Activated B cell treated with CpG ODN at 0.5 μM for 24 hours (primary cell): ENCODE measurements at regions not wholly inside any gene's neighbourhood (a gene's known extent, or its start where the extent isn't known, plus 50 kb on each side); places are given as distances from the start of the nearest gene placed in this dataset.
"Not testable (repeated sequence)": the region's sequence is repeated elsewhere in the genome, so short reads cannot be mapped to it uniquely, and the experiment has no call there.

Source experiments
- ATAC-seq: fragments of 200-7000 bp; cut with Tn5 transposase; one replicate; pipeline ENCODE4 v1.10.0; 2021; ENCODE audit warnings: low read depth, mild to moderate bottlenecking, moderate library complexity
- CTCF ChIA-PET: fragments of 350-600 bp; sonication (Branson Sonifier 250); formaldehyde crosslinking; loops from one replicate; lab custom pipeline; 2021; ENCODE audit warnings: antibody characterized with exemption; lab: Charles Lee
- POLR2A ChIA-PET: fragments of 350-600 bp; sonication (Branson Sonifier 250); formaldehyde crosslinking; loops from one replicate; lab custom pipeline; 2021; ENCODE audit warnings: antibody characterized with exemption; lab: Charles Lee
- DNase-seq: peaks from one replicate; pipeline ENCODE4 v3.0.0; 2022
- H3K27ac Mint-ChIP-seq: one replicate; pipeline ENCODE4 v1.8.0; 2020; ENCODE audit warnings: mixed read lengths
- H3K27me3 Mint-ChIP-seq: one replicate; pipeline ENCODE4 v1.8.0; 2021; ENCODE audit warnings: mixed read lengths
- H3K36me3 Mint-ChIP-seq: one replicate; pipeline ENCODE4 v1.8.0; 2021; ENCODE audit warnings: low read depth, mixed read lengths
- H3K4me1 Mint-ChIP-seq: one replicate; pipeline ENCODE4 v1.8.0; 2021; ENCODE audit warnings: mixed read lengths
- H3K4me3 Mint-ChIP-seq: one replicate; pipeline ENCODE4 v1.8.0; 2020; ENCODE audit warnings: mild to moderate bottlenecking, mixed read lengths
- H3K9me3 Mint-ChIP-seq: one replicate; pipeline ENCODE4 v1.8.0; 2020; ENCODE audit warnings: mixed read lengths
- intact Hi-C: fragments of 100-400 bp; cut with micrococcal nuclease; formaldehyde crosslinking; loops from one replicate; pipeline ENCODE4 v1.15.1; 2024
- TF ChIP-seq, protein P1 (sequence below): fragments of 200-600 bp; IDR thresholded peaks from one replicate; pipeline ENCODE4 v1.8.0; 2022; ENCODE audit warnings: antibody characterized with exemption, mild to moderate bottlenecking

- no peaks in the 10 kb centered on the region for H3K36me3 Mint-ChIP-seq
- ChIA-PET CTCF (no interaction called here), POLR2A (no interaction called here)
- DNase-seq (no peak), ATAC-seq (no peak)
- no peak overlapping the region for H3K4me3 Mint-ChIP-seq
- no peaks in the 10 kb centered on the region for H3K4me1 Mint-ChIP-seq
- TF ChIP-seq, protein P1, sequence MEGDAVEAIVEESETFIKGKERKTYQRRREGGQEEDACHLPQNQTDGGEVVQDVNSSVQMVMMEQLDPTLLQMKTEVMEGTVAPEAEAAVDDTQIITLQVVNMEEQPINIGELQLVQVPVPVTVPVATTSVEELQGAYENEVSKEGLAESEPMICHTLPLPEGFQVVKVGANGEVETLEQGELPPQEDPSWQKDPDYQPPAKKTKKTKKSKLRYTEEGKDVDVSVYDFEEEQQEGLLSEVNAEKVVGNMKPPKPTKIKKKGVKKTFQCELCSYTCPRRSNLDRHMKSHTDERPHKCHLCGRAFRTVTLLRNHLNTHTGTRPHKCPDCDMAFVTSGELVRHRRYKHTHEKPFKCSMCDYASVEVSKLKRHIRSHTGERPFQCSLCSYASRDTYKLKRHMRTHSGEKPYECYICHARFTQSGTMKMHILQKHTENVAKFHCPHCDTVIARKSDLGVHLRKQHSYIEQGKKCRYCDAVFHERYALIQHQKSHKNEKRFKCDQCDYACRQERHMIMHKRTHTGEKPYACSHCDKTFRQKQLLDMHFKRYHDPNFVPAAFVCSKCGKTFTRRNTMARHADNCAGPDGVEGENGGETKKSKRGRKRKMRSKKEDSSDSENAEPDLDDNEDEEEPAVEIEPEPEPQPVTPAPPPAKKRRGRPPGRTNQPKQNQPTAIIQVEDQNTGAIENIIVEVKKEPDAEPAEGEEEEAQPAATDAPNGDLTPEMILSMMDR: no peak
- intact Hi-C loops: no loop called here
- H3K27ac Mint-ChIP-seq: no peak overlapping the region
- peaks cover 10% of the 10 kb centered on the region for H3K27me3 Mint-ChIP-seq
- no peaks in the 10 kb centered on the region for H3K9me3 Mint-ChIP-seq
These were observed 302.3 kb upstream of the PLD5 start for GRCh38 chr1:242826701-242827336.

- H3K27me3 Mint-ChIP-seq: peaks cover 9% of the 10 kb centered on the region
- H3K9me3 Mint-ChIP-seq: no peaks in the 10 kb centered on the region
- H3K27ac Mint-ChIP-seq: no peak overlapping the region
- ATAC-seq: no peak
- no peaks in the 10 kb centered on the region for H3K4me1 Mint-ChIP-seq
- no peak for DNase-seq
- intact Hi-C loops: no loop called here
- ChIA-PET CTCF (no interaction called here), POLR2A (no interaction called here)
- H3K36me3 Mint-ChIP-seq: no peaks in the 10 kb centered on the region
- TF ChIP-seq, protein P1: no peak
- H3K4me3 Mint-ChIP-seq: no peak overlapping the region
These were observed 299.9 kb upstream of the PLD5 start for GRCh38 chr1:242824435-242824834.

- DNase-seq: no peak
- TF ChIP-seq, protein P1: no peak
- intact Hi-C loops: no loop called here
- Mint-ChIP-seq H3K27ac (no peak overlapping the region), H3K4me1 (peaks cover 10% of the 10 kb centered on the region), H3K4me3 (no peak overlapping the region), H3K9me3 (no peaks in the 10 kb centered on the region), H3K27me3 (peaks cover 3% of the 10 kb centered on the region), H3K36me3 (no peaks in the 10 kb centered on the region)
- peak; percentile 47 for ATAC-seq
- CTCF ChIA-PET: no interaction called here
- POLR2A ChIA-PET: no interaction called here
These were observed 289.1 kb upstream of the PLD5 start for GRCh38 chr1:242813490-242814091.

- intact Hi-C loops: no loop called here
- H3K4me3 Mint-ChIP-seq: no peak overlapping the region
- ATAC-seq: no peak
- H3K9me3 Mint-ChIP-seq: no peaks in the 10 kb centered on the region
- no peaks in the 10 kb centered on the region for H3K36me3 Mint-ChIP-seq
- TF ChIP-seq, protein P1: no peak
- peaks cover 2% of the 10 kb centered on the region for H3K27me3 Mint-ChIP-seq
- no peak for DNase-seq
- peaks cover 10% of the 10 kb centered on the region for H3K4me1 Mint-ChIP-seq
- no peak overlapping the region for H3K27ac Mint-ChIP-seq
- ChIA-PET POLR2A (no interaction called here), CTCF (no interaction called here)
These were observed 286.8 kb upstream of the PLD5 start for GRCh38 chr1:242811092-242811840.

DNA sequence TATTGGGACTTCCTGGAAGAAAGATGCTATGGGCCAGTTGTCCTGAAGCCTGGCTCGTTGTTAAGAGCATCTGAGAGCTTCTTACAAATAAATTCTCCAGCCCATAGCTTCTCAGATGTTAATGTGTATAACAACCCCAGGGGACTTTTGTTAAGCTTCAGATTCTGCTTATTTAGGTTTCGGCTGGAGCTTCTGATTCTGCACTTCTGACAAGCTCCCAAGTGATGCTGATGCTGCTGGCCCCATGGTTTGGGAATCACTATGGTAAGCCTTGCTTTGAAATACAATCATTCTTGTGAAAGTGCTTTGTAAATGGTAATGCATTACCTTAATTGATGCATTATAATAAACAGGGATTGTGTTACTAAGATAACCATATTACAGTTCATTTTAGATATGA, 281.8 kb upstream of the PLD5 start:
- H3K4me1 Mint-ChIP-seq: no peaks in the 10 kb centered on the region
- no peak overlapping the region for H3K27ac Mint-ChIP-seq
- no peak overlapping the region for H3K4me3 Mint-ChIP-seq
- intact Hi-C loops: no loop called here
- no peaks in the 10 kb centered on the region for H3K9me3 Mint-ChIP-seq
- TF ChIP-seq, protein P1: no peak
- no peak for DNase-seq
- H3K27me3 Mint-ChIP-seq: no peaks in the 10 kb centered on the region
- CTCF ChIA-PET: no interaction called here
- no peaks in the 10 kb centered on the region for H3K36me3 Mint-ChIP-seq
- POLR2A ChIA-PET: no interaction called here
- ATAC-seq: no peak

DNA sequence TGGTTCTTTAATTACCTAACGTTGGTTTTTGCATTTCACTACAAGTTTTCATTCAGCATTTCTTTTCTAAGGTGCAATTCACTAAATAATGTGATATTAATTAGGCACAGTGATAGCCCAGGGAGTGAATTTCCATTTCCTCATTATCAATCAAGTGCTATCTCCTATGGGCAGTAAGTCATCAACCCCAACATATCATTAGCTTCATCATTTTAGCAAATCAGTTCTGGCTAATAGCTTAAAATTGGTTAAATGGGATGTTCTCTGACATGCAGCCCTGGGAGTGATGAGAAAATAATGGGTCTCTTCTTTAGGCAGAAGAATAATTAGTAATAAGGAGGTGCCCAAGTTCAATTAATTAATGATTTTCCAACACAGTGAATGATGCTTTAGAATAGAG, 280.9 kb upstream of the PLD5 start:
- DNase-seq, intact Hi-C loops, ATAC-seq, CTCF ChIA-PET, H3K36me3 Mint-ChIP-seq, POLR2A ChIA-PET, H3K4me3 Mint-ChIP-seq, H3K9me3 Mint-ChIP-seq, H3K27ac Mint-ChIP-seq, H3K4me1 Mint-ChIP-seq, H3K27me3 Mint-ChIP-seq: not testable (repeated sequence)
